Activated CD4-positive, CD25-positive, alpha-beta regulatory T cell treated with anti-CD3 and anti-CD28 coated beads, Interleukin-2, amount 50 U/mL, for 24 hours (primary cell): ENCODE measurements at regions not wholly inside any gene's neighbourhood (a gene's known extent, or its start where the extent isn't known, plus 50 kb on each side); places are given as distances from the start of the nearest gene placed in this dataset.
A peak's percentile ranks its signal among the peaks of the same experiment; 100 is the strongest.

Source experiments
- ATAC-seq, 2 donors: fragments of 150-1000 bp; cut with Tn5 transposase; one replicate each; pipeline ENCODE4 v1.10.0; 2021; ENCODE audit warnings: mild to moderate bottlenecking in 1 of 2, moderate library complexity in 1 of 2

- no peak for ATAC-seq
These were observed 110.9 kb upstream of the TPM1 start for GRCh38 chr15:62931650-62932049.

DNA sequence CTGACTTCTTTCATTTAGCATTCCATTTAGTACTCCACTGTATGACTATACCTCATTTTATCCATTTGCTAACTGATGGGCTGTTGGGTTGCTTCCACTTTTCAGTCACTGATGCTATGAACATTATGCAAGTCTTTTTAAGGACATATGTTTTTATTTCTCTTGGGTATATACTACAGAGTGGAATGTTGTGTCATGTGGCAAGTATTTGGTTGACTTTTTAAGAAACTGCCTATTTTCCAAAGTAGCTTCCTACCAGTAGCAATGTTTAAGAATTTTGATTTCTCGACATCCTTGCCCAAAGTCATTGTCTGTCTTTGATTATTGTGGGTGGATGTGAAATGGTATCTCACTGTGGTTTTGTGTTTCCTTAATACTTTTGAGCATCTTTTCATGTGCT is 110.1 kb upstream of the TPM1 start:
- no peak for ATAC-seq

- ATAC-seq, result no peak
These were observed 109.2 kb upstream of the TPM1 start for GRCh38 chr15:62933386-62933785.

DNA sequence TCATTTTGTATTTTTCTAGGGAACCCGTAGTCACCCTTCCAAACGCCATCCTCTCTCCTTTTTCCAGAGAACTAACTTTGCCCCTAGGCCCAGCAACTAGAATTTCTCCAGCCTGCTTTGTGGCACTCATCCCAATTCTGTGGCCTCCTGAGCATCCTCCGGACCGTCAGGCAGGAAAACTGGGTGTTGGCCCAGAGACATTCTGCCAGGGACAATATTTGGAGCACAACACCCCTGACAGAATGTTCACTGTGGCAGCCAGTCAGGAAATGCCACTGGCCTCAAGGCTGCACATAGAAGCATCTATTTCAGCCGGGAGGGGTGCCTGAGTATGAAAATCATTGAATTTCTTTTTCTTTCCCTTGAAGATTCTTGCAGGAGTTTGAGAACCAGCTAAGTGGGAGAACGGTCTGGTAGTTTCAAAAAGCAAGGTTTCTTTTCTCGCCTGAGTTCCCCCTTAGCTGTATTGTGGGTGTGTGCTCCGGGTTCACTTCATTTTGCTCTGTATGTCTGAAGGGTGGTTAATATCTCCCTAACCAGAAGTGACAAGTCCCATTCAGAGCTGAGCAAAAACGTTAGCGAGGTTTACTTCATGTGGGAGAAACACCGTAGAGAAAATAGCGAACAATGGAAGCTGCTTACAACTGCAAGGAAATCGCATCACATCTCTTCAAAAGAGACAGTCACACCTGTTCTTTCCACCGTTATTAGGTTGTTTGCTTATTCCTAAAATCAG is 108.1 kb upstream of the TPM1 start:
- no peak for ATAC-seq

DNA sequence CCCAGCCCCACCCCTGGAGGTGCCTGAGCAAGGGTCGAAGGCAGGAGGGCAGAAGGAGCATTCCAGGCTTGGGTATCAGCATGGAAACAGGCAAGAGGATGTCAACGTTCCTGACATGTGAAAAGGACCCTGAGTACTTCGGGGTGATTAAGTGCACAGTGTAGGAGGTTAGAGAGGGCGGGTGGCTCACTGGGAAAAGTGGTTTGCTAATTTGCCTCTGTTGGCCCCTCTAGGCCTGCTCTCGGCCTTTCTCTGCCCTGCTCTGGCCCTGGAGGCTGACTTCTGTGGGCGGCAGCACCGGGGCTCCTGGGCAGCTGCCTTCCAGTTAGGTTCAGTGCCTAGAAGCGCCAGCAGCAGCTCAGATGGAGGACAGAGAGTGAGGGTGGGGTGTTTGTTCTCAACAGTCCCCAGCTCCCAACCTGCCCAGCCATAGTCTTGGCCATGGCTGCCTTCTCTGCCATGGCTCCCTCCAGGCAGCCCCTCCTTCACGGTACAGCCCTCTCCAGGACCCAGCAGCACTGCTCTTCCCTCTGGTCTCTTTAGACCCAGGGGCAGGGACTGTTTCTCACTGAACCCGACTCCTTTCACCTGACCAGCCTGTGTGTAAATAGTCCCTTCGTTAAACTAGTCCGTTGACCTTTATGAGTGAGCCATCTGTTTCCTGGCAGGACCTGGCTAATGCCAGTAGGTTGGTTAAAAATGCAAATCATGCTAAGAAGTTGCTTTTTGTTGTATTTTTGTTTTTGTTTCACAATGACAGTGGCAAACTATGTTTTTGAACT is 107.1 kb upstream of the TPM1 start:
- ATAC-seq, result no peak

- ATAC-seq, result no peak
These were observed 103.7 kb upstream of the TPM1 start for GRCh38 chr15:62938825-62939224.

GRCh38 chr15:62940093-62940754 is 102.3 kb upstream of the TPM1 start:
- ATAC-seq, result no peak

- ATAC-seq, result peak in 1 of 2 donors; percentile 33
These were observed 101.7 kb upstream of the TPM1 start for GRCh38 chr15:62940755-62941361.

DNA sequence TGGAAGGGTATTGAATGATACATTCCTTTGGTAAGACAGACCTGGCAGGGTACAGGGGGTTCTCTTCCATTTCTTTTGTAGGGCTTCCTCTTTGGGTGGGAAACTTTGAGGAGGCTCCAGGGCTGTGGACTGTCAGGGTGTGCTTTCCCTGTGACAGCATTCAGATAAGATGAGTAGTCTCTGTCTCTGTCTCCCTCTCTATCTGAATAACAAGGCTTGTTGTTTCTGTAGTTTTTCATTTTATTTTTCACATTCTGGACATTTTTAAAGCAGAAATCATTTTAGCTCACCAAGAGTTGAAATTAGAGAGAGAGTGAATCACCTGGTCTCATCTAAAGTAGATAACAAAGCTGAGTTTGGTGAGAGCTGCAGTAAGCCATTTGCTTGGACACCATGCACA is 100.8 kb upstream of the TPM1 start:
- ATAC-seq, result no peak

DNA sequence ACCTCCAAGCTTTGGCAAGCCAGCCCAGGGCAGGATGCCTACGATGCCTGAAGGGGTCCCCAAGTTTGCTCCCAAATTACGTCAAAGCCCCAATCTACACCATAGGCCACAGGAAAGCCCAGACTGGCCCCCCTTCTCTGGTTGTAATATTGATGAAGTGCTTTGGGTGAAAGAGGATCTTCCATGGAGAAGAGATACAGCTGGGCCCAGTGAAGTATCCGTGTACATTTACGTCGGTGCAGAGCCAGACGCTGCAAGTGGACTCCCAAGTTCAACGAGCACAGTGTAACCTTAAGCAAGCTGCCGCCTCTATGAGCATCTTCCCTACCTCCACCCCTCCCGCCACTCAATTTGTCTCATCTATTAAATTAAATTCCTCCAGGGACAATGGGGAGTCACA is 100.1 kb upstream of the TPM1 start:
- ATAC-seq, result no peak

DNA sequence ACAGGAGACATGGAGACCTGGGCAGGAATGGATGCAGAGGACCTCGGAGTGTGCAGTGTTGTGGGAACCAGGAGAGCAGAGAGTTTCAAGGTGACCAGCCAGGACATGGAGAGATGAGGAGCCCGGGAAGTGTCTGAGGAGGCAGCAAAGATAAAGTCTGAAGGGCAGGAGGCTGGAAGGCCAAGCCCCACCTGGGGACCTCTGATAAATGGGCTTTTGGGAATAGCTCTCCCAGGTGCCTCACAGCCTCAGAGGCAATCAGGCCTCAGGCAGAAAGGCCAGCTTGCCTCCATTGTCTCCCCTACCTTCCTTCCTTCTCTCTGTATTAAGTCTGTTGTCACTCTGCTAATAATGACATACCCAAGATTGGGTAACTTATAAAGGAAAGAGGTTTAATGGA is 97.5 kb upstream of the TPM1 start:
- no peak for ATAC-seq

GRCh38 chr15:62945760-62946159 is 96.8 kb upstream of the TPM1 start:
- ATAC-seq, result no peak

DNA sequence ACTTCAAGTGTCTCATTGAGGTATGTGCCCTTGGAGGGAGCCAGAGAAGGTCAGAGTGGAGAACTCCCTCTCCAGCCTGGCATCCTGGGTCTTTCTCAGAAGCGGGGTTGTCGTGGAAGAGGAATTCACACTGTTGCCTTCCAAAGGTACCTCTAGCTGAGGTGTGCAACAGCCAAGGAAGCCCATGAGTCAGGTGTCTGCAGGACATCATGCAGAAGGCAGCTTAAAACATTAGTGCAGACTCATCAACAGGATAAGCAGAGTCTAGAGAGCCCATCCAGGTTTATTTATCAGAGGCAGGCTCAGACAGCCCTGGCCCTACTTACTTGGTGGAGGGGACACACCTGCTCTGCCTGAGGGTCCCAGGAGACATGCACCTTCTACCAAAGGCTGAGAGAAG is 95.6 kb upstream of the TPM1 start:
- ATAC-seq, result no peak

DNA sequence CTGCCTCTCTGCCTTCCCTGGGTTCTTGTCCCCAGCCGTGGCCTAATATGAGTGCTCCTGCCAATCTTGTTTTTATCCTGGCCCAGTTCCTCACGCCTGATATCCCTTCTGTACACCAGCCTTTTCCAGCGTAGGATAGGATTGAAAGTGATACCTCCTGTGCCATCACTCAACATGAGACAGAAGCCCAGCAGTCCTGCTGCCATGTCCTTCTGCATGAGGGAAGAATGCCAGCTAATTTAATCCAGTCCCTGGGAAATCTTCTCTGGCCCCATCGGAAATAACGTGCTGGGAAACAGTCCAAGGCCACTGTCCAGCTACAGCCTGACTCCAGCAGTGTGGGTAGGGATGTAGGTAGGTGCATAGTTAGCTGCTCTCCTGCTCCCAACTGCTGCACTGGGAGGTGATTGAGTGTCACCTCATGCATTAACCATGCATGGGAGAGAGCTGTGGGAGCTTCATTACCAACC is 92.0 kb upstream of the TPM1 start:
- ATAC-seq, result no peak

DNA sequence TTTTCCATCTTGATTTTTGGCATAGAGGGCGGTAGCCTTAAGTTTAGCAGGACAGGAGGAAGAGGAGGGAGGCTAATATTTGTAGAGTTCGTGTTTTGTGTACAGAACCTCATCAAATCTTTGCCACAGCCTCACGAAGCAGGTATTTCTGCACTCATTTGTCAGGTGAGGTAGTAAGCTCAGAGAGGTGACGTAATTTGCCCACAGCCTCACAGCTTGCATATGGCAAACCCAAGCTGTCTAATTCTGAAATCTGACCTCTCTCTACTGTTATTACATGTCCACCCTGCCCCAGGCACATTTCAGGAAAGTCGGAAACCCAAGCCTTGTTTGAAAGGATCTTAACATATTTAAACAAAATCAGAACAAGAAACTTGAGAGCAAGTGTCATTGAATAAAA is 91.1 kb upstream of the TPM1 start:
- ATAC-seq, result no peak

GRCh38 chr15:62953021-62953420 is 89.5 kb upstream of the TPM1 start:
- ATAC-seq, result no peak

- no peak for ATAC-seq
These were observed 89.0 kb upstream of the TPM1 start for GRCh38 chr15:62953496-62954045.

DNA sequence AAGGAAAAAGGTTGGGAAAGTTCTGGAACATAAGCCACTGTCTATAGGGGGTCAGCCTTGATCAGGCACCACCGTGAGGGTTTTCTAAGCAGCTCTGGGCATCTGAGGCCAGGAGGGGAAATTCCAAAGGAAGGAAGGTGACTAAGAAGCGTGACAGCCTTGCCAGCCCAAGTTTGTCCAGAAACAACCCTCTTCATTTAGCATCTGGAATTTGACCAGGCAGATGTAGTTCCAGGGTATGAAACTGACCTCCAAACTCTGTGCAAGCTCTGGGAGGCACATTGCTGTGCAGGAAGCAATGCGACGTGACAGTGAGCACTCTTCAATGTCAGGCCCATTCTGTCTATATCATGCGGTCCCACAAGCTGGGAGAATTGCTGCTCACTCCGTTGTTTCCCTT is 85.4 kb upstream of the TPM1 start:
- no peak for ATAC-seq

- ATAC-seq, result no peak
These were observed 83.8 kb upstream of the TPM1 start for GRCh38 chr15:62958528-62959363.

GRCh38 chr15:62961134-62961533 is 81.4 kb upstream of the TPM1 start:
- no peak for ATAC-seq

DNA sequence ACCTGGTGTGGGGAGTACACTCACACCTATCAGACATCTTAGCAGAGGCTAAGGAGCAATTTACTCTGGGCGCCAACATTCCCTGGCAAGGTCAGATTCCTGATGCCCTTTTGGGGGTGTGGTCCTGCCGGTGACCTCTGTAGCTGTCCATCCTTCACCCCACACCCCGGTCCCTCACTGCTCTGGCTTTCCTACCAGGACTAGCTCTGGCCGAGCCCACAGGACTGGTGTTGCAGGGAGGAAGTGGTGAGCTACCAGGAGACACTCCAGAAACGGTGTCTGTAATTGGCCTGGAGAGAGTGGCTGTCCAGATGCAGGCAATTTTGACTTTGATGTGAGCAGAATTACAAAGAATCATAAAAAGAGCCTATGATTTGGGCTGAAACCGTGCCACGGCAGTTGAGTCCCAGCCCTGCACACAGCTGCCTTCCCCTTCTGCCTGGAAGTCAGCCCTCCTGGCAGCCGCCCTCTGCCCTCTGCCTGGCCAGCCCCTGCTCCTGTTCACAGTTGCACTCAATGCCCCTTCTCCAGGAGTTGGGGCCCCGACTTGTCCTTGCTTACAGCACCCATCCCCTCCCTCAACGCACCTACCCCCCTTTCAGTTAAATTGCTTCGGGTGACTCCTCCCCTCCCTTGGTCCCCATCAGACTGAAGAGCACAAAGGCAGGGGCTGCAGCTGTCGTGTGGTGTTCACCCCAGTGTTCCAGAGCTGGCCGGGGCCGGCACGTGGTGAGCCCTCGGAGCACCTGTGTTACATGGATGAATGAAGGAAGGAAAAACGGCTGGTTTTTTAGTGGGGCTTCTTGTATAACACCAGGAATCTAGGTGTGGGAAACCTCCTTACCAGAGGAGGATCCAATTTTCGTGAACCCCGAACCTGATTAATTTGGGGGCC is 80.2 kb upstream of the TPM1 start:
- ATAC-seq, result peak in 1 of 2 donors; percentile 13
